ENCODE measurements at regions not wholly inside any gene's neighbourhood (a gene's known extent, or its start where the extent isn't known, plus 50 kb on each side); places are given as distances from the start of the nearest gene placed in this dataset.

DNA sequence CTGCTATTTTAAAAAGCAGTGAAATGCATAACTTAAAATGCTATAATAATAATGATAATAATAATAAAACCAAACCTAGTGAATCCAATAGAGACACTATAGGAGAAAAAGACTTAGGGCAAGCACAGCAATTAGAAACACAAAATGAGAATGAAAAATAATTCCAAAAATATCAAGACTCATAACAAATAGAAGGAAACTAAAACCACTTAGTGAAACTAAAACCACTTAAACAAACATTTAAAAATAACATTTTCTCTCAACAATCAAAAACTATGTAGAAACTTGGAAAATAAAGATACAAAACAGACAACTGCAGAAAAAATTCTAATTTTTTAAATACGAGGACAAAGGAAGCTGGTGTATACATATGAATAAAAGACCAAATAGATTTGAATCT is 655.2 kb upstream of the NRG3 start:
- DNase-seq (ENCODE audit: low read depth in 1 of 2, low spot score in 2 of 2) (no peak), FAIRE-seq (no peak)
- no peaks in the 10 kb centered on the region; a peak in 1 of 4 replicates for H3K9me3 ChIP-seq (ENCODE audit: insufficient read depth in 2 of 2, low read depth in 1 of 2, low read length in 1 of 2)

More for the DNA sequence above, 655.2 kb upstream of the NRG3 start:
- no peaks in the 10 kb centered on the region for H3K27me3 ChIP-seq (replicated peaks in 1 of 4; ENCODE audit: control insufficient read depth in 3 of 4, extremely low read depth in 1 of 4, insufficient read depth in 3 of 4, low read length in 3 of 4)
- no peak overlapping the region for H2AK5ac ChIP-seq (ENCODE audit: low read depth, low read length)
- no peak overlapping the region for H3K56ac ChIP-seq (replicated peaks; ENCODE audit: insufficient read length, low read depth, low read length)
- no peak overlapping the region for H2AFZ ChIP-seq (ENCODE audit: low read length)
- H3K14ac ChIP-seq (ENCODE audit: insufficient read length) = no peak overlapping the region
- H3K9ac ChIP-seq (replicated peaks in 1 of 4; ENCODE audit: extremely low read depth in 1 of 4, low read depth in 3 of 4, low read length in 3 of 4) = no peak overlapping the region
- H3K4ac ChIP-seq (replicated peaks; ENCODE audit: insufficient read length, low read depth, low read length) = no peak overlapping the region
- no peak overlapping the region for H3K27ac ChIP-seq (ENCODE audit: low read depth, low read length)
- H3K36me3 ChIP-seq (ENCODE audit: control insufficient read depth in 2 of 4, insufficient read depth in 4 of 4, low read length in 3 of 4) = no peaks in the 10 kb centered on the region
- no peak overlapping the region for H2BK5ac ChIP-seq (ENCODE audit: low read depth, low read length)
- H3K79me2 ChIP-seq (ENCODE audit: control insufficient read depth in 1 of 2, insufficient read depth in 2 of 2, low read length in 2 of 2) = no peaks in the 10 kb centered on the region
- no peak overlapping the region for H3K23ac ChIP-seq (ENCODE audit: insufficient read length)
- no peaks in the 10 kb centered on the region for H3K4me1 ChIP-seq (replicated peaks in 1 of 4; ENCODE audit: control insufficient read depth in 3 of 4, insufficient read depth in 4 of 4, low read length in 3 of 4)
- no peak overlapping the region for H2BK15ac ChIP-seq (ENCODE audit: low read length)
- ChIA-PET CTCF (ENCODE audit: partially characterized antibody) (no interaction called here), POLR2A (ENCODE audit: partially characterized antibody) (no interaction called here)
- H3K18ac ChIP-seq (ENCODE audit: extremely low read depth, low read length) = no peak overlapping the region
- no peak overlapping the region for H2BK12ac ChIP-seq (ENCODE audit: low read depth, low read length)
- H4K20me1 ChIP-seq (replicated peaks in 1 of 2; ENCODE audit: control insufficient read depth in 1 of 2, insufficient read depth in 2 of 2, low read length in 2 of 2) = no peaks in the 10 kb centered on the region
- H4K5ac ChIP-seq (ENCODE audit: insufficient read length, low read depth, low read length) = no peak overlapping the region
- no peak overlapping the region for H4K91ac ChIP-seq (replicated peaks; ENCODE audit: insufficient read length, low read length)
- TF ChIP-seq RNF2 (IDR thresholded peaks at IDR 0.05; ENCODE audit: borderline replicate concordance, low read depth, low read length, missing control alignments, poor library complexity, severe bottlenecking) (no peak), EGR1 (IDR thresholded peaks at IDR 0.05; ENCODE audit: borderline replicate concordance, low read depth, low read length) (no peak), KDM5A (IDR thresholded peaks at IDR 0.05; ENCODE audit: low read length) (no peak), YY1 (IDR thresholded peaks at IDR 0.05; ENCODE audit: low read depth, low read length) (no peak), EP300 (IDR thresholded peaks at IDR 0.05; ENCODE audit: borderline replicate concordance in 1 of 2, low read depth in 2 of 2, low read length in 2 of 2) (no peak)
- TF ChIP-seq, protein P1, sequence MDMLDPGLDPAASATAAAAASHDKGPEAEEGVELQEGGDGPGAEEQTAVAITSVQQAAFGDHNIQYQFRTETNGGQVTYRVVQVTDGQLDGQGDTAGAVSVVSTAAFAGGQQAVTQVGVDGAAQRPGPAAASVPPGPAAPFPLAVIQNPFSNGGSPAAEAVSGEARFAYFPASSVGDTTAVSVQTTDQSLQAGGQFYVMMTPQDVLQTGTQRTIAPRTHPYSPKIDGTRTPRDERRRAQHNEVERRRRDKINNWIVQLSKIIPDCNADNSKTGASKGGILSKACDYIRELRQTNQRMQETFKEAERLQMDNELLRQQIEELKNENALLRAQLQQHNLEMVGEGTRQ (IDR thresholded peaks at IDR 0.05; ENCODE audit: low read length) = no peak
- H2BK20ac ChIP-seq (ENCODE audit: low read length) = no peak overlapping the region
- no peak overlapping the region for H4K8ac ChIP-seq (ENCODE audit: extremely low read depth, insufficient read depth, low read length)
- H3K23me2 ChIP-seq (ENCODE audit: low read depth, low read length) = no peaks in the 10 kb centered on the region
- H3K4me3 ChIP-seq (ENCODE audit: extremely low read depth in 1 of 4, insufficient read depth in 2 of 4, low read depth in 3 of 4, low read length in 4 of 4) = no peak overlapping the region
- no peak overlapping the region for H3K4me2 ChIP-seq (ENCODE audit: insufficient read depth in 1 of 2, low read depth in 2 of 2, low read length in 2 of 2)
- no peak overlapping the region for H2BK120ac ChIP-seq (replicated peaks; ENCODE audit: low read depth, low read length)
- no peaks in the 10 kb centered on the region for H3K79me1 ChIP-seq (ENCODE audit: low read depth, low read length)
- WGBS, 2 experiments (ENCODE audit: extremely low coverage in 1 of 2, insufficient coverage in 1 of 2, insufficient read length in 1 of 2, insufficient replicate concordance in 2 of 2, low coverage in 1 of 2, low lambda C conversion rate in 2 of 2, missing lambda C conversion rate in 1 of 2) = 76% methylated on average over 1 of the region's 1 CpG; no CpG with 5 or more reads in 1 of the 2 experiments
